ENCODE measurements at regions not wholly inside any gene's neighbourhood (a gene's known extent, or its start where the extent isn't known, plus 50 kb on each side); places are given as distances from the start of the nearest gene placed in this dataset.

- TF ChIP-seq EZH2 (IDR thresholded peaks at IDR 0.05; ENCODE audit: low read length, unreplicated experiment) (no peak), CTCF (conservative IDR thresholded peaks at IDR 0.05; ENCODE audit: low read depth, low read length) (no peak)
Observed at GRCh38 chr1:227378871-227379554, 60.7 kb upstream of the CDC42BPA start.

Measured in PC-3 (cell line).